ENCODE measurements at regions not wholly inside any gene's neighbourhood (a gene's known extent, or its start where the extent isn't known, plus 50 kb on each side); places are given as distances from the start of the nearest gene placed in this dataset.
A peak's percentile ranks its signal among the peaks of the same experiment; 100 is the strongest.

GRCh38 chr15:38672814-38673670, 108.4 kb upstream of the RASGRP1 start:
- no peak for DNase-seq

DNA sequence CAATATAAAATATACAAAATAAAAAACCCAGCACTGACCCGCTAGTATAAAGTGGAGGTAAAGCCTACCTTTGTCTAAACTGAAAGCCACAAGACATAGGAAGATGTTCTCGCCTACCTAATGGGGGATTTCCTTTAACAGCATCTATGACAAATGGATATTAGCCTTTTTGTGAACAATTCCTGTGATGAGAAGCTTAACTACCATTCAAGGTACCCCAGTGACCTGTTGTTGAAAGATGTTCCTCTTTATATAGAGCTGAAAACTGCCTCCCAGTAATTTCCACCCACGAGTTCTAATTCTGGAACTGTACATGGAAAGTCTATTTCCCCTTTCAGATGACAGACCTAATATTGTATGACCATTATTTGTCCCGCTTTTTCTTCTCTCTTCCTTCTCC, 109.8 kb upstream of the RASGRP1 start:
- no peak for DNase-seq

- no peak for DNase-seq
Measured at GRCh38 chr15:38678281-38678680, 113.7 kb upstream of the RASGRP1 start.

GRCh38 chr15:38680775-38681174, 116.2 kb upstream of the RASGRP1 start:
- no peak for DNase-seq

- no peak for DNase-seq
Measured at GRCh38 chr15:38682363-38682762, 117.7 kb upstream of the RASGRP1 start.

GRCh38 chr15:38682861-38683260, 118.2 kb upstream of the RASGRP1 start:
- no peak for DNase-seq

GRCh38 chr15:38683382-38684242, 119.0 kb upstream of the RASGRP1 start:
- peak; percentile 78 for DNase-seq

GRCh38 chr15:38684440-38685010, 119.9 kb upstream of the RASGRP1 start:
- no peak for DNase-seq

DNA sequence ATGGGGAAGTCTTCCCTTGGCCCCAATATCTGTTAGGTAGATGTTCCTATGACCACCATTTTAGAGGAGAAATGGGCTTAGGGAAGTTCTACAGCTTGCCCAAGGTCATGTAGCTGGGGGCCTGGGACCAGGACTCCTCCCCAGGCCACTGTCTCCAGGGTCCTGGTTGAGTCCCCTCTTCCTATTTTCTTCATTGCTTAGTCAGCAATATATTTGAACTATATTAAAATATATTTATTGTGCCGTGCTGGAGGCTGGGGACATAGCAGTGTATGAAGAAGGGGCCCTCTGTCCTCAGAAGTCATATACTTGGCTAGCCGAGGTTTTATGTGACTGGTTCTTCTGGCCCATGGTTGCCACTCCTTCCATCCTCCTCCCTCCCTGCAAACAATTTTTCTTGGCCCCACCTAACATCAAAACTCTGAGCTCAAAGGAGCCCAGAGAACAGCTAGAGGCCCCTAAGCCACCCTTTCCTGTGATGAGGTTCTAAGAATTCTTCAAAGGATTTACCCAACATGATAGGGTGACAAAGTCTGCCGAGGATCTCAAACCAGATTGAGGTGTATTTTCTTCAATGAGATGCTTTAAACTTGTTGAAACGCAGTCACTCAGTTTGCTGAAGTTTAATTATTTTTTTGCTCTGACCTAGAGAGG, 121.2 kb upstream of the RASGRP1 start:
- DNase-seq: no peak

- DNase-seq: no peak
Measured at GRCh38 chr15:38687340-38687739, 122.7 kb upstream of the RASGRP1 start.

- no peak for DNase-seq
Measured at GRCh38 chr15:38687775-38688495, 123.3 kb upstream of the RASGRP1 start.

GRCh38 chr15:38688761-38689160, 124.1 kb upstream of the RASGRP1 start:
- no peak for DNase-seq

GRCh38 chr15:38689522-38689921, 124.9 kb upstream of the RASGRP1 start:
- DNase-seq: no peak

GRCh38 chr15:38690216-38690615, 125.6 kb upstream of the RASGRP1 start:
- no peak for DNase-seq

DNA sequence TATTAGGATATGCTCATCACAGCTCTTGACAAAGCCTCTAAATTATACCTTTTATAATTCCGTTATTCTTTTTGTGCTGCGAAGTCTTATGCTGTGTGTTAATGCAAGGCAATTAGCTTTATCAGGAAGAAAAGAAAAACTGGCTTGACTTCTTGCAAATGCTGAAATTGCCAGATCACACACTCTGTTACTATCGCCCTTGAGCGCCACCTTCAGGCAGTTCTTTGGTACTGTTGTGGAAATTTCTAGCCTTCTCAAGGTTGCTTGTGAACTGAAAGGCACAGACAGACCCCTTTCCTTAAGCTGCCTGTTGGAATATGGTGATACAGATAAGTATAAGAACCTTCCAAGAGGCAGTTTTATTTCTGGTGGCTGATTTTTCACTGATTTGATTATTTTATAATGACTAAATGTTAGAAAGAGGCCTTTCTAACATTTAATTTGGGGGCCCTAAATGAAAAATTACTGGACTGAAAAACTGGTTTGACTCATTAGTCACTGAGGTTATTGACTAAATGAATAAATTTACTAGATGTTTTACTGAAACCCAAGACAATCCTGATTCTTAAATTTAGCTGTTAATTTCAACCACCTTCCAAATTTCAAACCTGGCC, 126.2 kb upstream of the RASGRP1 start:
- DNase-seq: peak; percentile 88

- DNase-seq: no peak
Measured at GRCh38 chr15:38691377-38691776, 126.8 kb upstream of the RASGRP1 start.

GRCh38 chr15:38691965-38692788, 127.6 kb upstream of the RASGRP1 start:
- no peak for DNase-seq

DNA sequence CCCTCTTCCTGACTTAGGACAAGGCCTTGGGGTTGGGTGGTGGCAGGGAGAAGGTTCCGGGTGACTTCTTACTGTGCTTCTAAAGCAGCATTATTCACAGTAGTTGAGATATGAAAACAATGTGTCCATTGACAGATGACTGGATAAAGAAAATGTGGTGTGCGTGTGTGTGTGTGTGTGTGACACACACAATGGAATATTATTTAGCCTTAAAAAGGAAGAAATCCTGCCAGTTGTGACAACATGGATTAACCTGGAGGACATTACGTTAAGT, 128.1 kb upstream of the RASGRP1 start:
- no peak for DNase-seq

DNA sequence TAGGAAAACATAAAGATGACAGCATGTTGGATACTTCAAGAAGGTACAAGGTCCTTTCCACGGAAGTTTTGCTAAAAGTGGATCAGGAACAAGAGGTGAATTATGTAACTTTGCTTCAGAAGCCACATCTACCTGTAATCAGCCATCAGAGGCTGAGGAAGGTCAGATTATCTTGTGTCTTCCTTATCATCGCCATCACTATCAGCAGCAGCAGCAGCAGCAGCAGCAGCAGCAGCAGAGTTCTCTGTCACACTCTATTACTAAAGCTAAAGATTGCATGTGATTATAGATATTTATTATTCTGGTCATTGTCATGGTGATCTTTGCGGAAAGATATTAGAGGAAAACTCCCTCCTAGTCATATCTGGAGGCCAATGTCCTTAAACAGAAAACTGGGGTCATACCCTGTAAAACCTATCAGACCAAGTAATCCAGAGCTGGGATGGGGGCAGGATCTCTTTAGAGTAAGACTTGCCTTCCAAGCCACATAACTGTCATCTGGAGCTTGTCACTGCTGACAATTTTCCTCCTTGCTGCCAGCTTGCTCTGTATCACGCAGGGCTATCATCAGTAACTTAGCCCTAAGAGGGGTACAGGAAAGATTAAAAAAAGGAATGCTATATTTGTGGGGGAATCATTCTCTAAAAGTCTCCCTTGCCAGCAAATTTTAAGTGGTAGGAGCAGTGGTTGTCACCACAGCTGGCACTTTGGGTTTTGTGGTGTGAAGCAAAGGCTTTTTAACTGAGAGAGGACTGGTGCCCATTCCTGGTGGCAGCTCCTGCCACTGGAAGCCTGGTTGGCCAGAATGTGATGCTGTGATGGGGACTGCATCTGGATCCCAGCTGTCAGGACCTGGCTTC, 130.9 kb upstream of the RASGRP1 start:
- DNase-seq: no peak

DNA sequence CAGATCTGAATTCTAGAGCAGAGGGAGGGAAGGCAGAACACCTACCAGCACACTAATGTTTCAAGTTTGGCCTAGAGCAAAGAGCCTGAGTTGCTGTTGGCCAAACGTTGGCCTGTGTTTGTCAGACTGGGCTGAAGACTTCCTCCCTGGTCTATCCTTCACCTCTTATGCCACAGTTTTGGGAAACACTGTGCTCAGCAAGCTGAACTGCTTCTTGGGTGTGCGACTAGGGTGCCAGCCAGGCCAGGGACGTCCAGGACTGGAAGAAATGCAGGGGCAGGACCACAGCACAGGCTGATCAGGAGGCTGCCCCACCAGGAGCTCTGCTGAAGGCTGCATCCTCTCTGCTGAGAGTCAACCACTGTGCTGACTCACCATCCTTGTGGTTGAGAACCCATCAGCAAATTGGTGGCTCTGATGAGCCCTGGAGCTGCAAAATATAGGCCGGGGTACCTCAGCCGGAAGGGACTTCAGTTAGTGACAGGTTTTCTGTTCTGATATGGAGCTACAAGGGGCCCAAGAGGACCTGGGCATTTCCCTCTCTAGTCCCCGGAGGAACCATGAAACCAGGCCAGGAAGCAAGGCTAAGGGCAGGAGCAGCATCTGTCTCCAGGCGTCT, 131.6 kb upstream of the RASGRP1 start:
- peak; percentile 69 for DNase-seq
